ENCODE measurements at regions not wholly inside any gene's neighbourhood (a gene's known extent, or its start where the extent isn't known, plus 50 kb on each side); places are given as distances from the start of the nearest gene placed in this dataset.

DNA sequence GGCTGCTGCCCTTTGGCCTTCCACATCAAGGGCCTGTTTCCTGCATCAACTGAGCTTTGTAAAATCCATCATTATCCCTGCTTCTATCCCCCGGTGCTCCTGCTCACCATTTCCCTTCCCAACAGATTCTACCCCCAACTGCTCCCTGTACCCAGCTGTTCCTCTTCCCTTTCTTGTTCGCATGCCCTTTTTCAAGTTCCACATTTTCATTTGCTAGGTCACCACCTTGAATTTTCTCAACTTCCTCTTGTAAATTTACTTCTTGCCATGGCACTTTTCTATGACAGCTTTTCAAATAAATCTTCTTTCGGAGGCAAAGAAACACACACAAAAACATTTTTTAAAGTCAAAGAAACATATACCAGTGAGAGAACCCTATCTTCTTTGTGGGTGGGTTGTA is 330.5 kb upstream of the ADGRL2 start:
- no peak for DNase-seq

DNA sequence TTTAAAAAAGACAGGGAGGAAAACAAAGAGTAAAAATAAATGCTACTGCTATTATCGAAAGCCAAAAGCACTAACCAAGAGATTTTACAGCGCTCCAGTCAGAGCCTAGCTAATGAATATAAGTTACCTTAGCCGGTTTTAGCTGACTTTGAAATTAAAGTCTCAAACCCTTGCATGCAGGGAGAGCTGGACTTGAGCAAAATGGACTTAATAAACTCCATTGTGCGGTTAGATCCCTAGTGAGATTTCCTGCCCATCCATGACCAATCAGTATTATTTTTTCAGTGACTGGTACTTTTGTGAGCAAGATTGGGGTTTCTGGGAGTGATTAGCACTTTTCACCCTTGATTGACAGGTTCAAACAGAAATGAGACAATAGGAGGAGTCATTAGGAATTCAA is 333.4 kb upstream of the ADGRL2 start:
- no peak for DNase-seq

- no peak for DNase-seq
Observed at GRCh38 chr1:81466961-81467360, 333.8 kb upstream of the ADGRL2 start.

DNA sequence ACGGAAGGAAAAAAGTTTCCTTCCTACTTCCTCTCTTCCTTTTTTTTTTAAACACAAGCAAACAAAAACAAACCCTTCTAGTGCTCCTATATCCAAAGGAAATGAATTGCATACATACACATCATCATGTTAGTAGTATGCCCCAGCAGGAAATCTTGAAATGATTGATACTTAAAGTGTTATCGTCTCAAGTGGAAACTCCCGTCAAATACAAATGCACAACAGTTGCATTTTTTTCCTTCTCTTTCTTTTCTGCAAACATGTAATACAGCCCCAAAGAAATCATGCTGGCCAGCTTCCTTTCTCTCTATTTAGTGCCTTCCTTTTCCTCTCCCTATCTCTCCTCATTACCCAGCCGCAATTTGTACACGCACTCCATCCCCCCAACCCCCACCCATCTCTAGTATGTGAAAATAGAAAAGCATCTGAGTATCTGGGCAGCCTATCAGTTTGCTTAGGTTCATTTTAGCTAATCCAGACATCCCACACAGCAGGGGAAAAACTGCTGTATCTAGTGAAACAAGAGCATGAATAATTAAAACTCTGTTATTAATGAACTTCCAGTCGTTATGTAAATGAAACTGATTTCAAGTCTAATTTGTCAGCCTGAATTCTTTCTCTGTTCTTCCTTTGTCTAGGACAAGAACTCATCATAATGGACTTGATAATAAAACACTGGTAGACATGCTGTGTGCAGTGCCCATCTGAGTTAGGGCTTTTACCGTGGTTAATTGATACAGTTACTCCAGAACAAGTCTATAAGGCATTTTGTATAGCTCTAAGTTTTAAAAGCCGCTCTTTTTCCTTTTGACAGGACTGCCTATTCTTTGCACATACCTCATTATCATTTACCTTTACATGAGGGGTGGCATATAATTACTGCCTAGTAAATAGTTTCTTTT is 336.5 kb upstream of the ADGRL2 start:
- DNase-seq: no peak

DNA sequence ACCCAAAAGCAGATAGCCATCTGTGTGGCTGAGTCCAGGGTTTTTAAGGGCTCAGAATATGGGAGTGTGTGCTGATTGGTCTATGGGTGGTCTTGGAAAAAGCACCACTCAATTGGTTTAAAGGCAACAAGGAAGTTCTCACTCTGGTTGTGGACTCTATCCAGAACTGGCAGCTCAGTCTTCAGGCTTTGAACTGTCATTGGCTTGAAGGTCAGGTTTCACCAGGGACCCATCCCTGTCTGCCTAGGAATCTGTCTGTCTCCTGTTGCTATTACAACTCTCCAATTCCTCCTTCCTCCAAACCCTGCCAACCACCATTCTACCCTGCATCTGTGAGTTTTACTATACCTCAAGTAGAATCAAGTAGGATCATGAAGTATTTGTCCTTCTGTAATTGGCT is 341.7 kb upstream of the ADGRL2 start:
- DNase-seq: no peak

GRCh38 chr1:81458186-81458585 is 342.5 kb upstream of the ADGRL2 start:
- no peak for DNase-seq

- no peak for DNase-seq
Observed at GRCh38 chr1:81455481-81455880, 345.3 kb upstream of the ADGRL2 start.

DNA sequence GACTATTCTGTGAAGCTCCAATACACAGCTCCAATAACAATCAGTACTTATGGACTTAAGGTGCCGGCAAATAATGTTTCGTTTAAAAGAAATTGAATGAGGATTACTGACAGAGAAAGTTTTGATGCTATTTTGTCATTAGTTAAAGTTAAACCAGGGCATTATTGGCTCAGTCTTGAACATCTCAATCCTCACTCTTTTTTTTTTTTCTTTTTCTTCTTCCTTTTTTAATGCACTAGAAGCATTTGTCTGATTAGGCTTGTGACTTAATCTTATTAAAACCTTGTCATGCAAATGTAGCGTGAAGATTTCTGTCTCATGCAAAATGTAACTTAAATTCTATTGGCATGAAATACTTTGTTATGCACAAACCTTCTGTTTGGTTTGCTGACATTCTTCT is 346.8 kb upstream of the ADGRL2 start:
- DNase-seq: no peak

DNA sequence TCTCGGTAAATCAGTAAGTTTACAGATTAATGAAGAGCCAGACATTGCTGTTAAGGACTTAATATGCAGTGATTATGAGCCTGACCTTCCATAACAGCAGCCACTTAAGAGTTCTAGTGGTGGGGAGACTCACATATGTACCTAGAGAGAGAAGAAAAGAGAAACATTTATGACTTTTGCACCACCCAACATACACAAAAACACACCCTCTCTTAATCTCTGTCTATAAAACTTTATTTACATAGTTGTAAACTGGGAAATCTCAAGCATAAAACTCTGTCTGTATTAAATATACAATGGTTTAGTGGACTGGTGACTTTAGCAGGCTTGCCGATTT is 347.4 kb upstream of the ADGRL2 start:
- no peak for DNase-seq

GRCh38 chr1:81452693-81453366 is 347.9 kb upstream of the ADGRL2 start:
- no peak for DNase-seq

GRCh38 chr1:81449786-81450185 is 350.9 kb upstream of the ADGRL2 start:
- no peak for DNase-seq

- no peak for DNase-seq
Observed at GRCh38 chr1:81446000-81446669, 354.6 kb upstream of the ADGRL2 start.

DNA sequence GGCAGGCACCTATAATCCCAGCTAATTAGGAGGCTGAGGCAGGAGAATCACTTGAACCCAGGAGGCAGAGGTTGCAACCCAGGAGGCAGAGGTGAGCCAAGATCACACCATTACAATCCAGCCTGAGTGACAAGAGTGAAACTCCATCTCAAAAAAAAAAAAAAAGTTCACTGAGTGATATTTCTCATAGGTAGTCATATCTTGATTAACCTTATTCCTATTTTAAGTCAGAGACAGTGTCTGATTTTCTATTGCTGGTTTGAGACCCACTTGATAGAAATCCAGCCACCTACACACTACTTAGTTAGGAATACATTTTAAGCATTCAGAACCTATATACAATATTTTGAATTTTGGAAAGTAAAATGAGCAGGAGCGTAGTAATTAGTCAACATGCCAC is 357.4 kb upstream of the ADGRL2 start:
- no peak for DNase-seq

DNA sequence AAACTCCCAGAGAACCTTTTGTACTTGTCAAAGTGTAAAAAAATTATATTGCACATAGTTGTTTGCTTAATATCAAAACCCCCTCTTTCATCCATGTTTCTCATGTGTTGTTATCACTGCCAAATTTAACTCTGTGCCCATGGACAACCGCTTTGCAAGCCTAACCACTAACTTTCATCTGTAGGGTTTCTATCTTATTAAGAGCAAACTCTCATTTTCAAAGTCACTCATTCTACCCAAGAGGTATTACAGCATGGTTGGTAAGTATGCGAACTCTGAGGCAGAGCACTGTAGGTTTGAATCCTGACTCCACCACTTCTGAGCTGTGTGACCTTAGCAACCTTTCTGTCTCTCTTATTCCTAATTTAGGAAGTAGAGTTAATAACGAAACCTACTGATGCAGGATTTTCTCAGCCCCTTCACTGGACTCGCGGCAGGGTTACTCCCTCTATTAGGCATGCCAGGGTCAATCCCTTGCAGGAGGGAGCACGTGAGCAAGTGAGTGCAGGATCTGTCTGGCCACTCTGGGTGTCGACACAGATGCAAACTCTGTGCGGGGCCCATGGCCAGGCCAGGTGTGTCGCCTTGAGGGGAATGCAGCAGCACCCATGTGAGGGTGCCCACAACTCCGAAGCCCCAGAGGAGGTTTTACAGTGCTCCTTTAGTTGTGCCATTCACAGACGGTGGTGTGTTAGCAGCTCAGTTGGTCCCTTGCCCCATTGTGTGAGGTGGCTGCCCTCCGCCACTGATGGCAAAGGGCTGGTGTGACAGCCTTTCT is 361.5 kb upstream of the ADGRL2 start:
- DNase-seq: no peak

- DNase-seq: no peak
Observed at GRCh38 chr1:81437649-81438048, 363.1 kb upstream of the ADGRL2 start.

DNA sequence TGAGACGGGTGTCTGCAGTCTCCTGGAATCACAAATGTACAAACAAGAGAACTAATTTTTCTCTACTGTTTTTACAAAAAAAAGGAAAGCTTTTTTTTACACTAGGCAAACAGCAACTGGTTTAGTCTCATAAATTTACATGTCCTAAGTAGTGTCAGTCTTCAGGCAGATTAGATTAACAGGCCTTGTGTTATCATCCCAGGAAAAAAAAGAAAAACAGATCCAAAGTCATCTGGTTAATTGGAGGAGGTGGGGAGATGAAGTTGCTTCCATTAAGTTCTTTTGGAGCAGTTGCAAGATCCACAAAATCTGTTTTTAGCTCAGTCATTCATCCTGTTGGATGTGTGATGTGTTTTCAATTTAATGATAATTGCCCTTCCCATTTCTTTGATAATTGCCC is 363.5 kb upstream of the ADGRL2 start:
- no peak for DNase-seq

GRCh38 chr1:81435175-81435574 is 365.6 kb upstream of the ADGRL2 start:
- DNase-seq: no peak

GRCh38 chr1:81433676-81434075 is 367.1 kb upstream of the ADGRL2 start:
- no peak for DNase-seq

DNA sequence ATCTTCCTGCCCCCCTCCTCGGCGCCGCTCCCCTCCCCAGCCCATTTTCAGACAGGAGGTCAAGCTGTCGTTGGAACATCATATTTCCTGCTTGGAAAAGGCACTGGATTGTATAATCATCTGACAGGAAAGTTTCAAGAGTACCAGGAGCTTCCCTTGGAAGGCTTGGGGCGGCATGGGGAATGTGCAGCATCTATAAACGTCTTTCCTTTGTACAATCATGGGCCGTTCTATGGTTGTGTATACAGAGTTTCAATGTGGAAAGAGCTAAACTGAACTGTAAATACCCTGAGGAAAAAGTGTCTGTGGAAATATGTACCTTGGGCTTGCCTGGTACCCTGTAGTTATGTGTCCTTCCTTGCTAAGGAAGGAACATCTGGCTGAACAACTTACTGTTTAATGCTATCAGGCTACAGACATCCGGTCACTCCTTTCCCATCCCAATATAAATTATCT is 368.1 kb upstream of the ADGRL2 start:
- DNase-seq: no peak

- DNase-seq: no peak
Observed at GRCh38 chr1:81432059-81432458, 368.7 kb upstream of the ADGRL2 start.

DNA sequence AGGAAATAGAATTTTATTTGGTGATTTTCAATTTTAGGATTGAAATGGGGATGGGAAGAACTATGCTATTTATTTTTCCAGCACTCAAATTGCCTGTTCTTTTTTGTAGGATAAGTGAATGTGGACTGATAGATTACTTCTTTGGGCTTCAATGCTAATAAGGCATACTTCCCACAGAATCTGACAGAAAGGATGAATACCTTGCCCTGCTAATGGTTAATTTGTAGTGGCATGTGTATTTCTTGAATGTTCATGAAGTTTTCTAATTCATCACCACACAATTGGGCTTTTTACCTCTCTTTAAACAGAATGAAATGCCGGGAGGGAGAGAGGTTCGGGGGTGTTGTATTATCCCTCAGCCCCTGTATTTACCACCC is 369.1 kb upstream of the ADGRL2 start:
- no peak for DNase-seq

- no peak for DNase-seq
Observed at GRCh38 chr1:81430955-81431623, 369.6 kb upstream of the ADGRL2 start.

All from activated T-cell treated with anti-CD3 and anti-CD28 coated beads, Interleukin-2, amount 50 U/mL, for 48 hours (primary cell).